ENCODE measurements at regions not wholly inside any gene's neighbourhood (a gene's known extent, or its start where the extent isn't known, plus 50 kb on each side); places are given as distances from the start of the nearest gene placed in this dataset.
"Not testable (repeated sequence)": the region's sequence is repeated elsewhere in the genome, so short reads cannot be mapped to it uniquely, and the experiment has no call there.

DNA sequence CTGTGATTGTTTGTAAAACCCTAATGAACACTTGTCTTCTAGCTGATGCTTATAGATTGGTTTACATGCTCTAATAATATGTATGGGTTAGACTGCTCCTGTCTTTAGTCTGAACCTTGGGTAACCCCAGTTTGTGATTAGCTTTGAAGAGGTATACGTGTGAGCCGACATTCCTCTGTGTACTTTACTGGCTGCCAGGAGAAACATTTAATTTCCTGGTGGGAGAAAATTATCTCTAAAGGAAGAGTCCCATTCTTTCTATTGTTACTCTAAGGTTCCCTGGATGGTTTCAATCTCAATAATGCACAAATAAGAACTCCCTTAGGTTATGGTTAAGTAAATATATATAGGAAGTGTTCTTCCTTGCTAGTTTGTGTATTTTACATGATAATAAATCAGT lies 143.6 kb upstream of the ZSWIM2 start:
- ATAC-seq (replicated peaks): no peak
- no peak overlapping the region for H3K27ac Mint-ChIP-seq
- H3K4me1 Mint-ChIP-seq: no peaks in the 10 kb centered on the region
- H3K27me3 Mint-ChIP-seq: peaks cover 7% of the 10 kb centered on the region
- no peaks in the 10 kb centered on the region for H3K36me3 Mint-ChIP-seq (ENCODE audit: low read depth)
- peaks cover 11% of the 10 kb centered on the region for H3K9me3 Mint-ChIP-seq
- no peak overlapping the region for H3K4me3 Mint-ChIP-seq

GRCh38 chr2:186991766-186992417 lies 142.9 kb upstream of the ZSWIM2 start:
- peaks cover 7% of the 10 kb centered on the region for H3K27me3 Mint-ChIP-seq
- no peak overlapping the region for H3K4me3 Mint-ChIP-seq
- H3K9me3 Mint-ChIP-seq: peaks cover 11% of the 10 kb centered on the region
- no peaks in the 10 kb centered on the region for H3K4me1 Mint-ChIP-seq
- ATAC-seq (replicated peaks): no peak
- no peak overlapping the region for H3K27ac Mint-ChIP-seq
- H3K36me3 Mint-ChIP-seq (ENCODE audit: low read depth): no peaks in the 10 kb centered on the region

GRCh38 chr2:186984966-186985365 lies 136.0 kb upstream of the ZSWIM2 start:
- H3K36me3 Mint-ChIP-seq (ENCODE audit: low read depth): no peaks in the 10 kb centered on the region
- H3K9me3 Mint-ChIP-seq: peaks cover 14% of the 10 kb centered on the region
- no peaks in the 10 kb centered on the region for H3K4me1 Mint-ChIP-seq
- H3K27me3 Mint-ChIP-seq: peaks cover 7% of the 10 kb centered on the region
- H3K27ac Mint-ChIP-seq: no peak overlapping the region
- no peak for ATAC-seq (replicated peaks)
- no peak overlapping the region for H3K4me3 Mint-ChIP-seq

GRCh38 chr2:186984481-186984880 lies 135.5 kb upstream of the ZSWIM2 start:
- ATAC-seq (replicated peaks): no peak
- H3K27ac Mint-ChIP-seq: no peak overlapping the region
- H3K9me3 Mint-ChIP-seq: peaks cover 13% of the 10 kb centered on the region
- peaks cover 5% of the 10 kb centered on the region for H3K27me3 Mint-ChIP-seq
- no peaks in the 10 kb centered on the region for H3K36me3 Mint-ChIP-seq (ENCODE audit: low read depth)
- H3K4me1 Mint-ChIP-seq: no peaks in the 10 kb centered on the region
- no peak overlapping the region for H3K4me3 Mint-ChIP-seq

DNA sequence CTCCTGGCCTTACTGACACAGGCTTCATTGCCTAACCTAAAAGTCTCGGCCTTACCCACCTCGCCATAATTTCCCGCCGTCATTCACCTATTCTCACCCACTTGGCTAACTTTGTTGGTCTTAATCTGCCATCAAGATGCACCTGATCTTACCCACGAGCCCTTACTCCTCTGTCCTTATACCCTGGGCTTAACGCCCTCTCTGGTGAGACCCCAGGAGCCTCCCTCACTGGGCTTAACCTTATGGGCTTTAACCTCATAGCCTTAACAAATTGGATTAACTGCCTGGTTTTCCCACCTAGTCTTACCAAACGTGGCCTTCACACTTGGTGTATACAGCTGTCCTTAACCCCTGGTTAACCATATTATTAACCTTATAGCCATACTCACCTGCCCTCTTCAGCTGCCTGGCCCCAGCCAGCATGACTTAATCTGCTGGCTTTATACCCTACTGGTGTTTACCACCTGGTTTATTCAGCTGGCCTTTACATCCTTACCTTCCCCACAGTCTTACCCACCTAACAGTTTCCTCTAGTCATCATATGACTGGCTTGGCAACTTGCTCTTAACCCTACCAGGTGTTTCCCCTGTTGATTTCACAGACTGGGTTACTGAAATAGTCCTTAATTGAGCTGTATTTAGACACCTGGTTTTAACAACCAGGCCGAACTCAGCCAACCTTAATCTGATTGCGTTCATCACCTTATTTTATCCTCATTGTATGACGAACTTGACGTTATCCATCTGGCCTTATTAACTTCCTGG lies 132.0 kb upstream of the ZSWIM2 start:
- no peak for ATAC-seq (replicated peaks)
- Mint-ChIP-seq H3K4me1 (no peaks in the 10 kb centered on the region), H3K36me3 (ENCODE audit: low read depth) (no peaks in the 10 kb centered on the region), H3K4me3 (no peak overlapping the region), H3K27ac (no peak overlapping the region), H3K9me3 (peaks cover 9% of the 10 kb centered on the region), H3K27me3 (no peaks in the 10 kb centered on the region)

- Mint-ChIP-seq H3K4me1 (no peaks in the 10 kb centered on the region), H3K9me3 (peaks cover 2% of the 10 kb centered on the region), H3K4me3 (no peak overlapping the region), H3K36me3 (ENCODE audit: low read depth) (no peaks in the 10 kb centered on the region), H3K27me3 (no peaks in the 10 kb centered on the region), H3K27ac (no peak overlapping the region)
- no peak for ATAC-seq (replicated peaks)
Observed at GRCh38 chr2:186980117-186980442, 131.1 kb upstream of the ZSWIM2 start.

- H3K4me3 Mint-ChIP-seq: no peak overlapping the region
- no peak for ATAC-seq (replicated peaks)
- no peak overlapping the region for H3K27ac Mint-ChIP-seq
- no peaks in the 10 kb centered on the region for H3K4me1 Mint-ChIP-seq
- no peaks in the 10 kb centered on the region for H3K9me3 Mint-ChIP-seq
- H3K36me3 Mint-ChIP-seq (ENCODE audit: low read depth): no peaks in the 10 kb centered on the region
- H3K27me3 Mint-ChIP-seq: no peaks in the 10 kb centered on the region
Observed at GRCh38 chr2:186979439-186980116, 130.6 kb upstream of the ZSWIM2 start.

DNA sequence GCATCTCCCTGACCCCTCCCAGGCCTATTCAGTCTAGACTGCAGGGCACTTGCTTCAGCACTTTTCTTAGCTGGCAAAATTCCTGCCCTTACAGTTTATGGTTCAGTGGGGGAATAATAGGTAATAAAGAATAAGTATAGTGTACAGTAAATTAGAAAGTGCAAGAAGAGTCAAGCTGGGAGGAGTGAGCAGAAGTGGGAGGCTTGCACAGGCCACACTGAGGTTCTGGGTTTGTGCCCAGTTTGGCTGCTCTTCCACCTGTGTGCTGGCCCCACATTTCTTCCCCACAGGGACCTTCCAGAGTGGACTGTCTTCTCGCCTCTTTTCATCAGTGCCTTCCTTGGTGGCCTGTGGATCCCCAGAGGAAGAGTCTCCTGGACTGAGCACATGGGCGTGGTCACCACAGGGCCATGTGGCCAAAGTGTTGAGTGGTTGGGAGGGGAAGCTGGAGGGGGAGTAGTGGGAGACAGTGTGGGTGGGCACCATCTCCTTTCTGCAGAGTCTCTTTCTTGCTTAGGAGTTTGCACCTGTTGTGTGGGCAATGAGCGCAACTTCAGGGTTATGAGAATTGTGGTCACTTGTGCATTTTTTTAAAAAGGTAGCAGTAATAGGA lies 128.6 kb upstream of the ZSWIM2 start:
- no peak overlapping the region for H3K4me3 Mint-ChIP-seq
- ATAC-seq (replicated peaks): no peak
- H3K27ac Mint-ChIP-seq: no peak overlapping the region
- H3K27me3 Mint-ChIP-seq: no peaks in the 10 kb centered on the region
- no peaks in the 10 kb centered on the region for H3K4me1 Mint-ChIP-seq
- H3K36me3 Mint-ChIP-seq (ENCODE audit: low read depth): no peaks in the 10 kb centered on the region
- no peaks in the 10 kb centered on the region for H3K9me3 Mint-ChIP-seq

GRCh38 chr2:186976329-186976728 lies 127.4 kb upstream of the ZSWIM2 start:
- Mint-ChIP-seq H3K27me3 (no peaks in the 10 kb centered on the region), H3K4me3 (no peak overlapping the region), H3K9me3 (no peaks in the 10 kb centered on the region), H3K36me3 (ENCODE audit: low read depth) (no peaks in the 10 kb centered on the region), H3K27ac (no peak overlapping the region), H3K4me1 (no peaks in the 10 kb centered on the region)
- no peak for ATAC-seq (replicated peaks)

- H3K27ac Mint-ChIP-seq: no peak overlapping the region
- no peaks in the 10 kb centered on the region for H3K36me3 Mint-ChIP-seq (ENCODE audit: low read depth)
- no peaks in the 10 kb centered on the region for H3K9me3 Mint-ChIP-seq
- H3K4me1 Mint-ChIP-seq: no peaks in the 10 kb centered on the region
- no peak for ATAC-seq (replicated peaks)
- H3K4me3 Mint-ChIP-seq: no peak overlapping the region
- no peaks in the 10 kb centered on the region for H3K27me3 Mint-ChIP-seq
Observed at GRCh38 chr2:186972281-186972970, 123.5 kb upstream of the ZSWIM2 start.

DNA sequence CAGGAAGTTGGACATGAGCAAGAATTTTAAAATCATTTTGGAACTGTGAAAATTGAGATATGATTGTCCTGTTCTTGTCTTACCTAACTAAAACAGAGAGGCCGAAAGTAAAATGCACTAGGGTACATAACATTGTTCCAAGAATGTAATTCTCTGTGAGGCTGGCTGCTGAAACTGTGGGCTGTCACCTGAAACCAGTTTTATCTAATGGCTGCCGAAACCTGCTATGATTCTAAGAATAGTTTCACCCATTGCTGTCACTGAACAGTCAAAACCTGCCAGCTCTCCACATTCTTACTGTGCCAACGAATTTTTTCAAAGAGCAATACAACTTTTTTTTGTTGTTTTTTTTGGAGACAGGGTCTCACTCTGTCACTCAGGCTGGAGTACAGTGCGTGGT lies 119.3 kb upstream of the ZSWIM2 start:
- H3K27me3 Mint-ChIP-seq: no peaks in the 10 kb centered on the region
- no peak overlapping the region for H3K4me3 Mint-ChIP-seq
- peak; percentile 21 for ATAC-seq (replicated peaks)
- peaks cover under 1% of the 10 kb centered on the region for H3K9me3 Mint-ChIP-seq
- H3K27ac Mint-ChIP-seq: no peak overlapping the region
- H3K4me1 Mint-ChIP-seq: no peaks in the 10 kb centered on the region
- no peaks in the 10 kb centered on the region for H3K36me3 Mint-ChIP-seq (ENCODE audit: low read depth)

DNA sequence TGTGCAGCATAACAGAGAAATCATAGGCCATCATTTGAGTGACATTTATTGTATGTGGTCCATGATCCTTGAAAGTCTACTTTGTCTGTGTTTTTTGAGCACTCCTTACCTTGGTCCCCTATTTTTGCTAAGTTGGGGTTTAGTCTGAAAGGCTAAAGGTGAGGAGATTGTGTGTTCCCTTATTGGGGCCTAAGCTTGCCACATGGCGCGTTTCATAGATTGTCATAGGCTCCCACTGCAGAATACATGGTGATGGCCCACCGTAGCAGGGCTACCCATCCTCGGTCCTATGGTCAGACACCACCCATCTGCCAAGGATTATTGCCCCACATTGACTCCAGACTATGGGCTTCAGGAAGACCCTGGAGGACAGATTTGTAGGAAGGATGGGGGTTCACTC lies 117.0 kb upstream of the ZSWIM2 start:
- no peak for ATAC-seq (replicated peaks)
- Mint-ChIP-seq H3K4me3 (no peak overlapping the region), H3K4me1 (no peaks in the 10 kb centered on the region)

GRCh38 chr2:186962085-186962747 lies 113.2 kb upstream of the ZSWIM2 start:
- no peak overlapping the region for H3K27ac Mint-ChIP-seq

More for the DNA sequence above, 117.0 kb upstream of the ZSWIM2 start:
- H3K27me3 Mint-ChIP-seq: no peaks in the 10 kb centered on the region
- H3K36me3 Mint-ChIP-seq (ENCODE audit: low read depth): no peaks in the 10 kb centered on the region
- H3K9me3 Mint-ChIP-seq: peaks cover 6% of the 10 kb centered on the region
- no peak overlapping the region for H3K27ac Mint-ChIP-seq

DNA sequence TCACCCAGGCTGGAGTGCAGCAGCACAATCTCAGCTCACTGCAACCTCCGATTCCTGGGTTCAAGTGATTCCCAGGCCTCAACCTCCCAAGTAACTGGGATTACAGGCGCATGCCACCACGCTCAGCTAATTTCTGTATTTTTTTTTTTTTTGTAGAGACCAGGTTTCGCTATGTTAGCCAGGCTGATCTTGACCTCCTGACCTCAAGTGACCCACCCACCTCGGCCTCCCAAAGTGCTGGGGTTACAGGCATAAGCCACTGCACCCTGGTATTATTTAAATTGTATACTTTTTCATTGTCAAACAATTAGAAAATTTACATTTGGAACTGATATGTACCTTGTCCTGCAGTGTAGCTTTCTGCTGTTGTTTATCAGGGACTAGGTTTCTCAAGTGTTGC lies 111.3 kb upstream of the ZSWIM2 start:
- not testable (repeated sequence) for H3K9me3 Mint-ChIP-seq; H3K36me3 Mint-ChIP-seq (ENCODE audit: low read depth); ATAC-seq (replicated peaks); H3K4me1 Mint-ChIP-seq; H3K27me3 Mint-ChIP-seq; H3K4me3 Mint-ChIP-seq; H3K27ac Mint-ChIP-seq

More at GRCh38 chr2:186962085-186962747, 113.2 kb upstream of the ZSWIM2 start:
- ATAC-seq (replicated peaks): no peak
- H3K27me3 Mint-ChIP-seq: no peaks in the 10 kb centered on the region
- H3K9me3 Mint-ChIP-seq: peaks cover 6% of the 10 kb centered on the region
- H3K4me1 Mint-ChIP-seq: no peaks in the 10 kb centered on the region
- no peaks in the 10 kb centered on the region for H3K36me3 Mint-ChIP-seq (ENCODE audit: low read depth)
- H3K4me3 Mint-ChIP-seq: no peak overlapping the region
